HCT116 (cell line): ENCODE measurements at regions not wholly inside any gene's neighbourhood (a gene's known extent, or its start where the extent isn't known, plus 50 kb on each side); places are given as distances from the start of the nearest gene placed in this dataset.

Experiments used
- ATAC-seq: fragments of 200-7000 bp; cut with Tn5 transposase; 2 replicates; pipeline ENCODE4 v1.9.1; 2020; ENCODE audit warnings: mild to moderate bottlenecking, moderate library complexity
- BruUV-seq: library from RNA; stranded (reverse); fragments of 400-500 nt; replicated peaks from 2 replicates; lab custom pipeline; 2021; lab: Mats Ljungman, UMichigan
- CTCF ChIA-PET: fragments of 300-600 bp; sonication (Branson Sonifier 250); formaldehyde crosslinking; loops from one replicate; lab custom pipeline; 2021; ENCODE audit warnings: antibody characterized with exemption; lab: Charles Lee
- POLR2A ChIA-PET: fragments of 300-600, 350-600 bp; sonication (Branson Sonifier 250); formaldehyde crosslinking; loops from one replicate; lab custom pipeline; 2021; ENCODE audit warnings: antibody characterized with exemption; lab: Charles Lee
- RAD21 ChIA-PET, 2 experiments: fragments of 300-600 bp; sonication (Branson Sonifier 250); formaldehyde crosslinking; loops; one replicate each; lab custom pipeline; 2023; ENCODE audit warnings: low total read pairs in 2 of 2; ENCODE audit not compliant: uncharacterized antibody in 2 of 2, unreplicated experiment in 2 of 2, low non-redundant PET in 1 of 2; lab: Charles Lee
- DNase-seq: peaks from one replicate; pipeline ENCODE4 v3.0.0-alpha.2; 2010; ENCODE audit warnings: low read depth, low spot score
- H2AFZ ChIP-seq: fragments of 200-600 bp; shearing (Covaris generic), sonication (generic); 2 replicates; pipeline ENCODE4 v1.6.1; 2017; ENCODE audit warnings: low read depth, mixed run types, mixed read lengths, antibody characterized with exemption, low read length; ENCODE audit not compliant: poor library complexity, severe bottlenecking
- H3K27ac ChIP-seq: 2 replicates; pipeline ENCODE4 v1.5.1; 2012; ENCODE audit warnings: low read depth, low read length
- H3K27me3 ChIP-seq: fragments of 200-600 bp; sonication (generic); 2 replicates; pipeline ENCODE4 v1.6.1; 2016; ENCODE audit warnings: mixed run types, low read length, mixed read lengths; ENCODE audit not compliant: insufficient read depth
- H3K36me3 ChIP-seq, 2 experiments: fragments of 200-500 bp in 1 of 2; fragments of 200-600 bp in 1 of 2; sonication (Bioruptor generic) in 1 of 2; sonication (generic) in 1 of 2; 2 replicates each; pipeline versions ENCODE4 v1.5.1 to v1.6.1; 2014 to 2016; ENCODE audit warnings: low read length in 2 of 2, inconsistent platforms in 1 of 2, mixed read lengths in 1 of 2, mixed run types in 1 of 2; ENCODE audit not compliant: insufficient read depth in 2 of 2, control insufficient read depth in 1 of 2
- H3K4me1 ChIP-seq, 2 experiments: fragments of 200-600 bp in 1 of 2; sonication (generic) in 1 of 2; 2 replicates each; pipeline versions ENCODE4 v1.5.1 to v1.6.1; 2012 to 2017; ENCODE audit warnings: low read length in 2 of 2, inconsistent platforms in 1 of 2, mild to moderate bottlenecking in 1 of 2, mixed read lengths in 1 of 2, mixed run types in 1 of 2, moderate library complexity in 1 of 2; ENCODE audit not compliant: insufficient read depth in 2 of 2, control insufficient read depth in 1 of 2
- H3K4me2 ChIP-seq: fragments of 200-600 bp; sonication (generic); 2 replicates; pipeline ENCODE4 v1.6.1; 2017; ENCODE audit warnings: mixed run types, low read length, mixed read lengths
- H3K4me3 ChIP-seq, 2 experiments: fragments of 200-600 bp in 1 of 2; sonication (generic) in 1 of 2; replicated peaks in 1 of 2; 2 replicates each; pipeline ENCODE4 v1.5.1; 2011 to 2016; ENCODE audit warnings: low read length in 2 of 2, control low read depth in 1 of 2, low read depth in 1 of 2, mild to moderate bottlenecking in 1 of 2, mixed read lengths in 1 of 2, mixed run types in 1 of 2
- H3K79me2 ChIP-seq: fragments of 200-600 bp; sonication (generic); 2 replicates; pipeline ENCODE4 v1.6.1; 2017; ENCODE audit warnings: mild to moderate bottlenecking, mixed run types, low read length, moderate library complexity, mixed read lengths; ENCODE audit not compliant: insufficient read depth
- H3K9ac ChIP-seq: fragments of 200-600 bp; sonication (generic); 2 replicates; pipeline ENCODE4 v1.6.1; 2016; ENCODE audit warnings: low read length, mixed read lengths
- H3K9me2 ChIP-seq: fragments of 200-600 bp; sonication (generic), shearing (Covaris generic); 2 replicates; pipeline ENCODE4 v1.6.1; 2017; ENCODE audit warnings: mixed run types, mild to moderate bottlenecking, moderate library complexity; ENCODE audit not compliant: insufficient read depth
- H3K9me3 ChIP-seq, 2 experiments: fragments of 200-500 bp in 1 of 2; fragments of 200-600 bp in 1 of 2; sonication (Bioruptor generic) in 1 of 2; sonication (generic) in 1 of 2; 2 replicates each; pipeline ENCODE4 v1.6.1; 2014 to 2017; ENCODE audit warnings: low read length in 2 of 2, mixed read lengths in 2 of 2, inconsistent platforms in 1 of 2, low read depth in 1 of 2, mild to moderate bottlenecking in 1 of 2, mixed run types in 1 of 2, moderate library complexity in 1 of 2; ENCODE audit not compliant: control insufficient read depth in 1 of 2, insufficient read depth in 1 of 2
- H4K20me1 ChIP-seq: fragments of 200-600 bp; sonication (generic), shearing (Covaris generic); 2 replicates; pipeline ENCODE4 v1.6.1; 2017; ENCODE audit warnings: mixed run types, mild to moderate bottlenecking, moderate library complexity; ENCODE audit not compliant: insufficient read depth
- EZH2 ChIP-seq: fragments of 200-600 bp; sonication (generic); IDR thresholded peaks from 2 replicates; pipeline ENCODE4 v1.6.1; 2017; ENCODE audit warnings: antibody characterized with exemption, mixed run types
- POLR2A ChIP-seq: IDR thresholded peaks from 2 replicates; pipeline ENCODE4 v1.7.0; 2011; ENCODE audit warnings: borderline replicate concordance; ENCODE audit not compliant: insufficient read depth, insufficient read length; ENCODE audit errors: extremely low read depth
- POLR2AphosphoS5 ChIP-seq: IDR thresholded peaks from 2 replicates; pipeline ENCODE4 v1.6.1; 2011; ENCODE audit warnings: mild to moderate bottlenecking, low read depth, low read length, moderate library complexity
- REST ChIP-seq: IDR thresholded peaks from 2 replicates; pipeline ENCODE4 v1.6.1; 2012; ENCODE audit warnings: low read depth
- SRF ChIP-seq: IDR thresholded peaks from 2 replicates; pipeline ENCODE4 v1.6.1; 2012; ENCODE audit warnings: low read depth
- YY1 ChIP-seq: IDR thresholded peaks from 2 replicates; pipeline ENCODE4 v1.6.1; 2011; ENCODE audit warnings: low read length, low read depth, moderate library complexity, mild to moderate bottlenecking; ENCODE audit not compliant: insufficient replicate concordance; ENCODE audit errors: extremely low read depth
- intact Hi-C: fragments of 100-400 bp; cut with micrococcal nuclease; formaldehyde crosslinking; loops from 2 replicates; pipeline ENCODE4 v1.10.0; 2022

GRCh38 chr2:144261966-144262365 lies 258.0 kb downstream of the ZEB2 start:
- ATAC-seq: no peak
- CTCF ChIA-PET: no interaction called here

More at GRCh38 chr2:144261966-144262365, 258.0 kb downstream of the ZEB2 start:
- H3K27me3 ChIP-seq: no peaks in the 10 kb centered on the region
- intact Hi-C loops: no loop called here
- H3K9me2 ChIP-seq: no peaks in the 10 kb centered on the region
- no peak overlapping the region for H3K27ac ChIP-seq
- no peak overlapping the region for H3K9ac ChIP-seq
- no peak overlapping the region for H2AFZ ChIP-seq
- TF ChIP-seq POLR2AphosphoS5 (no peak), YY1 (no peak), POLR2A (no peak), SRF (no peak), EZH2 (no peak), REST (no peak)
- TF ChIP-seq, all 23 proteins: peak for 0
- Histone ChIP-seq H3K9me3 (0 out of 4 replicates have a peak, but pooled peaks cover 0 to 8% of the 10 kb centered on the region in 2 experiments), H4K20me1 (no peaks in the 10 kb centered on the region), H3K36me3 (no peaks in the 10 kb centered on the region), H3K4me1 (no peaks in the 10 kb centered on the region), H3K79me2 (no peaks in the 10 kb centered on the region), H3K4me2 (no peak overlapping the region), H3K4me3 (no peak overlapping the region)
- DNase-seq: no peak
- RAD21 ChIA-PET: no interaction called here
- POLR2A ChIA-PET: no interaction called here
- BruUV-seq: no TSS peak
